HCT116 (cell line): ENCODE measurements at regions not wholly inside any gene's neighbourhood (a gene's known extent, or its start where the extent isn't known, plus 50 kb on each side); places are given as distances from the start of the nearest gene placed in this dataset.

ENCODE experiments used
- ATAC-seq: fragments of 200-7000 bp; cut with Tn5 transposase; 2 replicates; pipeline ENCODE4 v1.9.1; 2020; ENCODE audit warnings: mild to moderate bottlenecking, moderate library complexity
- BruUV-seq: library from RNA; stranded (reverse); fragments of 400-500 nt; replicated peaks from 2 replicates; lab custom pipeline; 2021; lab: Mats Ljungman, UMichigan
- CTCF ChIA-PET: fragments of 300-600 bp; sonication (Branson Sonifier 250); formaldehyde crosslinking; loops from one replicate; lab custom pipeline; 2021; ENCODE audit warnings: antibody characterized with exemption; lab: Charles Lee
- POLR2A ChIA-PET: fragments of 300-600, 350-600 bp; sonication (Branson Sonifier 250); formaldehyde crosslinking; loops from one replicate; lab custom pipeline; 2021; ENCODE audit warnings: antibody characterized with exemption; lab: Charles Lee
- RAD21 ChIA-PET, 2 experiments: fragments of 300-600 bp; sonication (Branson Sonifier 250); formaldehyde crosslinking; loops; one replicate each; lab custom pipeline; 2023; ENCODE audit warnings: low total read pairs in 2 of 2; ENCODE audit not compliant: uncharacterized antibody in 2 of 2, unreplicated experiment in 2 of 2, low non-redundant PET in 1 of 2; lab: Charles Lee
- DNase-seq: peaks from one replicate; pipeline ENCODE4 v3.0.0-alpha.2; 2010; ENCODE audit warnings: low read depth, low spot score
- H2AFZ ChIP-seq: fragments of 200-600 bp; shearing (Covaris generic), sonication (generic); 2 replicates; pipeline ENCODE4 v1.6.1; 2017; ENCODE audit warnings: low read depth, mixed run types, mixed read lengths, antibody characterized with exemption, low read length; ENCODE audit not compliant: poor library complexity, severe bottlenecking
- H3K27ac ChIP-seq: 2 replicates; pipeline ENCODE4 v1.5.1; 2012; ENCODE audit warnings: low read depth, low read length
- H3K27me3 ChIP-seq: fragments of 200-600 bp; sonication (generic); 2 replicates; pipeline ENCODE4 v1.6.1; 2016; ENCODE audit warnings: mixed run types, low read length, mixed read lengths; ENCODE audit not compliant: insufficient read depth
- H3K36me3 ChIP-seq, 2 experiments: fragments of 200-500 bp in 1 of 2; fragments of 200-600 bp in 1 of 2; sonication (Bioruptor generic) in 1 of 2; sonication (generic) in 1 of 2; 2 replicates each; pipeline versions ENCODE4 v1.5.1 to v1.6.1; 2014 to 2016; ENCODE audit warnings: low read length in 2 of 2, inconsistent platforms in 1 of 2, mixed read lengths in 1 of 2, mixed run types in 1 of 2; ENCODE audit not compliant: insufficient read depth in 2 of 2, control insufficient read depth in 1 of 2
- H3K4me1 ChIP-seq, 2 experiments: fragments of 200-600 bp in 1 of 2; sonication (generic) in 1 of 2; 2 replicates each; pipeline versions ENCODE4 v1.5.1 to v1.6.1; 2012 to 2017; ENCODE audit warnings: low read length in 2 of 2, inconsistent platforms in 1 of 2, mild to moderate bottlenecking in 1 of 2, mixed read lengths in 1 of 2, mixed run types in 1 of 2, moderate library complexity in 1 of 2; ENCODE audit not compliant: insufficient read depth in 2 of 2, control insufficient read depth in 1 of 2
- H3K4me2 ChIP-seq: fragments of 200-600 bp; sonication (generic); 2 replicates; pipeline ENCODE4 v1.6.1; 2017; ENCODE audit warnings: mixed run types, low read length, mixed read lengths
- H3K4me3 ChIP-seq, 2 experiments: fragments of 200-600 bp in 1 of 2; sonication (generic) in 1 of 2; replicated peaks in 1 of 2; 2 replicates each; pipeline ENCODE4 v1.5.1; 2011 to 2016; ENCODE audit warnings: low read length in 2 of 2, control low read depth in 1 of 2, low read depth in 1 of 2, mild to moderate bottlenecking in 1 of 2, mixed read lengths in 1 of 2, mixed run types in 1 of 2
- H3K79me2 ChIP-seq: fragments of 200-600 bp; sonication (generic); 2 replicates; pipeline ENCODE4 v1.6.1; 2017; ENCODE audit warnings: mild to moderate bottlenecking, mixed run types, low read length, moderate library complexity, mixed read lengths; ENCODE audit not compliant: insufficient read depth
- H3K9ac ChIP-seq: fragments of 200-600 bp; sonication (generic); 2 replicates; pipeline ENCODE4 v1.6.1; 2016; ENCODE audit warnings: low read length, mixed read lengths
- H3K9me2 ChIP-seq: fragments of 200-600 bp; sonication (generic), shearing (Covaris generic); 2 replicates; pipeline ENCODE4 v1.6.1; 2017; ENCODE audit warnings: mixed run types, mild to moderate bottlenecking, moderate library complexity; ENCODE audit not compliant: insufficient read depth
- H3K9me3 ChIP-seq, 2 experiments: fragments of 200-500 bp in 1 of 2; fragments of 200-600 bp in 1 of 2; sonication (Bioruptor generic) in 1 of 2; sonication (generic) in 1 of 2; 2 replicates each; pipeline ENCODE4 v1.6.1; 2014 to 2017; ENCODE audit warnings: low read length in 2 of 2, mixed read lengths in 2 of 2, inconsistent platforms in 1 of 2, low read depth in 1 of 2, mild to moderate bottlenecking in 1 of 2, mixed run types in 1 of 2, moderate library complexity in 1 of 2; ENCODE audit not compliant: control insufficient read depth in 1 of 2, insufficient read depth in 1 of 2
- H4K20me1 ChIP-seq: fragments of 200-600 bp; sonication (generic), shearing (Covaris generic); 2 replicates; pipeline ENCODE4 v1.6.1; 2017; ENCODE audit warnings: mixed run types, mild to moderate bottlenecking, moderate library complexity; ENCODE audit not compliant: insufficient read depth
- CEBPB ChIP-seq: IDR thresholded peaks from 2 replicates; pipeline ENCODE4 v1.6.1; 2012; ENCODE audit warnings: low read depth
- EGR1 ChIP-seq: IDR thresholded peaks from 2 replicates; pipeline ENCODE4 v1.6.1; 2012; ENCODE audit warnings: low read depth
- ELF1 ChIP-seq: IDR thresholded peaks from 2 replicates; pipeline ENCODE4 v1.6.1; 2012; ENCODE audit warnings: low read depth, borderline replicate concordance
- EZH2phosphoT487 ChIP-seq: fragments of 200-600 bp; IDR thresholded peaks from 2 replicates; pipeline ENCODE4 v1.6.1; 2018; ENCODE audit warnings: antibody characterized with exemption, borderline replicate concordance
- MAX ChIP-seq: IDR thresholded peaks from 2 replicates; pipeline ENCODE4 v1.6.1; 2012
- TCF7L2 ChIP-seq: IDR thresholded peaks from 2 replicates; pipeline ENCODE4 v1.7.0; 2011; ENCODE audit warnings: borderline replicate concordance, inconsistent platforms; ENCODE audit not compliant: insufficient read depth, insufficient read length; ENCODE audit errors: extremely low read depth
- YY1 ChIP-seq: IDR thresholded peaks from 2 replicates; pipeline ENCODE4 v1.6.1; 2011; ENCODE audit warnings: low read length, low read depth, moderate library complexity, mild to moderate bottlenecking; ENCODE audit not compliant: insufficient replicate concordance; ENCODE audit errors: extremely low read depth
- ZFX ChIP-seq: fragments of 450-650 bp; IDR thresholded peaks from 2 replicates; pipeline ENCODE4 v1.6.1; 2017
- intact Hi-C: fragments of 100-400 bp; cut with micrococcal nuclease; formaldehyde crosslinking; loops from 2 replicates; pipeline ENCODE4 v1.10.0; 2022
- TF ChIP-seq, protein P1 (sequence below): IDR thresholded peaks from 2 replicates; pipeline ENCODE4 v1.6.1; 2012; ENCODE audit warnings: low read depth
- TF ChIP-seq, protein P2 (sequence below): IDR thresholded peaks from 2 replicates; pipeline ENCODE4 v1.6.1; 2012
- TF ChIP-seq, protein P3 (sequence below), 3 experiments: fragments of 200-600 bp in 1 of 3; sonication (generic) in 1 of 3; IDR thresholded peaks in 2 of 3; conservative IDR thresholded peaks in 1 of 3; 2 replicates each; pipeline ENCODE4 v1.5.1; 2012 to 2017; ENCODE audit warnings: low read depth in 2 of 3, low read length in 2 of 3, antibody characterized with exemption in 1 of 3, borderline replicate concordance in 1 of 3, control low read depth in 1 of 3, mild to moderate bottlenecking in 1 of 3, mixed read lengths in 1 of 3, mixed run types in 1 of 3, moderate library complexity in 1 of 3; ENCODE audit not compliant: insufficient read depth in 1 of 3

GRCh38 chr2:136539355-136539754, 226.0 kb upstream of the THSD7B start (continued):
- TF ChIP-seq, protein P1, sequence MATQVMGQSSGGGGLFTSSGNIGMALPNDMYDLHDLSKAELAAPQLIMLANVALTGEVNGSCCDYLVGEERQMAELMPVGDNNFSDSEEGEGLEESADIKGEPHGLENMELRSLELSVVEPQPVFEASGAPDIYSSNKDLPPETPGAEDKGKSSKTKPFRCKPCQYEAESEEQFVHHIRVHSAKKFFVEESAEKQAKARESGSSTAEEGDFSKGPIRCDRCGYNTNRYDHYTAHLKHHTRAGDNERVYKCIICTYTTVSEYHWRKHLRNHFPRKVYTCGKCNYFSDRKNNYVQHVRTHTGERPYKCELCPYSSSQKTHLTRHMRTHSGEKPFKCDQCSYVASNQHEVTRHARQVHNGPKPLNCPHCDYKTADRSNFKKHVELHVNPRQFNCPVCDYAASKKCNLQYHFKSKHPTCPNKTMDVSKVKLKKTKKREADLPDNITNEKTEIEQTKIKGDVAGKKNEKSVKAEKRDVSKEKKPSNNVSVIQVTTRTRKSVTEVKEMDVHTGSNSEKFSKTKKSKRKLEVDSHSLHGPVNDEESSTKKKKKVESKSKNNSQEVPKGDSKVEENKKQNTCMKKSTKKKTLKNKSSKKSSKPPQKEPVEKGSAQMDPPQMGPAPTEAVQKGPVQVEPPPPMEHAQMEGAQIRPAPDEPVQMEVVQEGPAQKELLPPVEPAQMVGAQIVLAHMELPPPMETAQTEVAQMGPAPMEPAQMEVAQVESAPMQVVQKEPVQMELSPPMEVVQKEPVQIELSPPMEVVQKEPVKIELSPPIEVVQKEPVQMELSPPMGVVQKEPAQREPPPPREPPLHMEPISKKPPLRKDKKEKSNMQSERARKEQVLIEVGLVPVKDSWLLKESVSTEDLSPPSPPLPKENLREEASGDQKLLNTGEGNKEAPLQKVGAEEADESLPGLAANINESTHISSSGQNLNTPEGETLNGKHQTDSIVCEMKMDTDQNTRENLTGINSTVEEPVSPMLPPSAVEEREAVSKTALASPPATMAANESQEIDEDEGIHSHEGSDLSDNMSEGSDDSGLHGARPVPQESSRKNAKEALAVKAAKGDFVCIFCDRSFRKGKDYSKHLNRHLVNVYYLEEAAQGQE, result no peak
- no peak for TF ChIP-seq ZFX
- TF ChIP-seq, protein P2, sequence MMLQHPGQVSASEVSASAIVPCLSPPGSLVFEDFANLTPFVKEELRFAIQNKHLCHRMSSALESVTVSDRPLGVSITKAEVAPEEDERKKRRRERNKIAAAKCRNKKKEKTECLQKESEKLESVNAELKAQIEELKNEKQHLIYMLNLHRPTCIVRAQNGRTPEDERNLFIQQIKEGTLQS, result no peak
- TF ChIP-seq YY1, result no peak
- TF ChIP-seq, protein P3, sequence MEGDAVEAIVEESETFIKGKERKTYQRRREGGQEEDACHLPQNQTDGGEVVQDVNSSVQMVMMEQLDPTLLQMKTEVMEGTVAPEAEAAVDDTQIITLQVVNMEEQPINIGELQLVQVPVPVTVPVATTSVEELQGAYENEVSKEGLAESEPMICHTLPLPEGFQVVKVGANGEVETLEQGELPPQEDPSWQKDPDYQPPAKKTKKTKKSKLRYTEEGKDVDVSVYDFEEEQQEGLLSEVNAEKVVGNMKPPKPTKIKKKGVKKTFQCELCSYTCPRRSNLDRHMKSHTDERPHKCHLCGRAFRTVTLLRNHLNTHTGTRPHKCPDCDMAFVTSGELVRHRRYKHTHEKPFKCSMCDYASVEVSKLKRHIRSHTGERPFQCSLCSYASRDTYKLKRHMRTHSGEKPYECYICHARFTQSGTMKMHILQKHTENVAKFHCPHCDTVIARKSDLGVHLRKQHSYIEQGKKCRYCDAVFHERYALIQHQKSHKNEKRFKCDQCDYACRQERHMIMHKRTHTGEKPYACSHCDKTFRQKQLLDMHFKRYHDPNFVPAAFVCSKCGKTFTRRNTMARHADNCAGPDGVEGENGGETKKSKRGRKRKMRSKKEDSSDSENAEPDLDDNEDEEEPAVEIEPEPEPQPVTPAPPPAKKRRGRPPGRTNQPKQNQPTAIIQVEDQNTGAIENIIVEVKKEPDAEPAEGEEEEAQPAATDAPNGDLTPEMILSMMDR (IDR thresholded peaks at IDR 0.05 in 2 of 3, conservative IDR thresholded peaks at IDR 0.05 in 1 of 3; ENCODE audit: borderline replicate concordance in 1 of 3, insufficient read depth in 1 of 3, low read depth in 2 of 3, low read length in 2 of 3), result no peak

DNA sequence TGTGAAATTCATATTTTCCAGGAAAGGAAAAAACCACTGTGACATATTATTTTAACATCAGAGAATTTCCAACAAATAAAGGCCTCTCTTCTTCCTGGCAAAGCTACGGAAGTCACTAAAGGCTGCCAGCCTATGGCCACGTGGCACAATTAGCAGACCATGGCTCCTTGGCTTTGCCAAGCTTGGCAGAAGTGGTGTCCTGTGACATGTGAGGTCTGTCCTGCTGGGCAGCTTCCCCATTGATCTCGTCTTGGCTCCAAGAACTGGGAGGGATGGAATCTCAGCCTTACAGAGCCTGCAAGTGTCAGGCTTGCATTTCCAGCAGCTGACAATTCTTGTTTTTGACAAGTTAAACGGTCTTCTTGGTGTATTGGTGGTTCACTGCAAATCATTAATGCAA, 226.9 kb upstream of the THSD7B start:
- RAD21 ChIA-PET, result no interaction called here
- BruUV-seq, result no TSS peak
- POLR2A ChIA-PET, result no interaction called here

More for the DNA sequence above, 226.9 kb upstream of the THSD7B start:
- H2AFZ ChIP-seq, result no peak overlapping the region
- DNase-seq (no peak), ATAC-seq (no peak)
- H3K36me3 ChIP-seq, result no peaks in the 10 kb centered on the region
- no peaks in the 10 kb centered on the region for H3K9me3 ChIP-seq
- no peaks in the 10 kb centered on the region for H4K20me1 ChIP-seq
- H3K27me3 ChIP-seq, result no peaks in the 10 kb centered on the region
- H3K79me2 ChIP-seq, result no peaks in the 10 kb centered on the region
- intact Hi-C loops, result no loop called here
- CTCF ChIA-PET, result no interaction called here
- no peak overlapping the region for H3K27ac ChIP-seq
- H3K4me2 ChIP-seq, result no peak overlapping the region
- H3K9me2 ChIP-seq, result no peaks in the 10 kb centered on the region
- H3K9ac ChIP-seq, result no peak overlapping the region
- TF ChIP-seq EZH2phosphoT487, result no peak
- TF ChIP-seq, protein P3 (IDR thresholded peaks at IDR 0.05 in 2 of 3, conservative IDR thresholded peaks at IDR 0.05 in 1 of 3; ENCODE audit: borderline replicate concordance in 1 of 3, insufficient read depth in 1 of 3, low read depth in 2 of 3, low read length in 2 of 3), result no peak
- no peak for TF ChIP-seq CEBPB
- TF ChIP-seq TCF7L2, result no peak
- no peak for TF ChIP-seq EGR1
- no peak for TF ChIP-seq ELF1
- no peak for TF ChIP-seq MAX
- no peak for TF ChIP-seq YY1
- no peak for TF ChIP-seq ZFX
- H3K4me1 ChIP-seq, result no peaks in the 10 kb centered on the region
- H3K4me3 ChIP-seq, result no peak overlapping the region
